Thyroid gland (tissue), 4 donors: ENCODE measurements at regions not wholly inside any gene's neighbourhood (a gene's known extent, or its start where the extent isn't known, plus 50 kb on each side); places are given as distances from the start of the nearest gene placed in this dataset.

ENCODE experiments used
- DNase-seq, 2 donors: peaks; one replicate each; pipeline ENCODE4 v3.0.0-alpha.2; 2019
- H3K27ac ChIP-seq, 3 donors: fragments of 200-600 bp; sonication (generic); 1 replicate in 2 of 3; 2 replicates in 1 of 3; pipeline ENCODE4 v1.5.1; 2016 to 2019; ENCODE audit warnings: mild to moderate bottlenecking in 1 of 3, moderate library complexity in 1 of 3
- H3K27me3 ChIP-seq: fragments of 200-600 bp; sonication (generic); one replicate; pipeline ENCODE4 v1.5.1; 2019
- H3K36me3 ChIP-seq, 2 donors: fragments of 200-600 bp; sonication (generic); one replicate each; pipeline ENCODE4 v1.5.1; 2016 to 2019
- H3K4me1 ChIP-seq, 2 donors: fragments of 200-600 bp; sonication (generic); one replicate each; pipeline ENCODE4 v1.5.1; 2017 to 2019
- H3K4me3 ChIP-seq, 3 donors: fragments of 200-600 bp; sonication (generic); replicated peaks in 1 of 3; 1 replicate in 2 of 3; 2 replicates in 1 of 3; pipeline ENCODE4 v1.5.1; 2016; ENCODE audit warnings: mild to moderate bottlenecking in 1 of 3
- H3K9me3 ChIP-seq: fragments of 200-600 bp; sonication (generic); one replicate; pipeline ENCODE4 v1.5.1; 2017
- CTCF ChIP-seq, 6 experiments: fragments of 200-600 bp in 3 of 6; fragments of 450-650 bp in 3 of 6; sonication (generic) in 3 of 6; IDR thresholded peaks; one replicate each; pipeline ENCODE4 v1.5.1; 2016 to 2019; ENCODE audit warnings: antibody characterized with exemption in 6 of 6, mild to moderate bottlenecking in 2 of 6, inconsistent platforms in 1 of 6, moderate library complexity in 1 of 6
- POLR2A ChIP-seq, 2 donors: fragments of 450-650 bp; IDR thresholded peaks; one replicate each; pipeline ENCODE4 v1.6.1; 2017; ENCODE audit warnings: antibody characterized with exemption in 2 of 2, mild to moderate bottlenecking in 2 of 2, moderate library complexity in 1 of 2
- WGBS, 2 donors: methylation state at CpG; one replicate each; pipeline ENCODE4 v1.1.5; 2017; 5-methylcytosine and 5-hydroxymethylcytosine counted together
- intact Hi-C: fragments of 100-400 bp; cut with DNase I; formaldehyde crosslinking; loops from one replicate; pipeline ENCODE4 v1.15.1; 2023

- Histone ChIP-seq H3K4me3 (no peak overlapping the region), H3K27ac (no peak overlapping the region), H3K4me1 (no peaks in the 10 kb centered on the region), H3K27me3 (no peaks in the 10 kb centered on the region), H3K36me3 (no peaks in the 10 kb centered on the region), H3K9me3 (no peaks in the 10 kb centered on the region)
- intact Hi-C loops: no loop called here
- TF ChIP-seq CTCF (IDR thresholded peaks at IDR 0.05) (no peak), POLR2A (IDR thresholded peaks at IDR 0.05) (no peak)
- no peak for DNase-seq
Measured at GRCh38 chr2:22838461-22838860, 546.5 kb upstream of the KLHL29 start.

DNA sequence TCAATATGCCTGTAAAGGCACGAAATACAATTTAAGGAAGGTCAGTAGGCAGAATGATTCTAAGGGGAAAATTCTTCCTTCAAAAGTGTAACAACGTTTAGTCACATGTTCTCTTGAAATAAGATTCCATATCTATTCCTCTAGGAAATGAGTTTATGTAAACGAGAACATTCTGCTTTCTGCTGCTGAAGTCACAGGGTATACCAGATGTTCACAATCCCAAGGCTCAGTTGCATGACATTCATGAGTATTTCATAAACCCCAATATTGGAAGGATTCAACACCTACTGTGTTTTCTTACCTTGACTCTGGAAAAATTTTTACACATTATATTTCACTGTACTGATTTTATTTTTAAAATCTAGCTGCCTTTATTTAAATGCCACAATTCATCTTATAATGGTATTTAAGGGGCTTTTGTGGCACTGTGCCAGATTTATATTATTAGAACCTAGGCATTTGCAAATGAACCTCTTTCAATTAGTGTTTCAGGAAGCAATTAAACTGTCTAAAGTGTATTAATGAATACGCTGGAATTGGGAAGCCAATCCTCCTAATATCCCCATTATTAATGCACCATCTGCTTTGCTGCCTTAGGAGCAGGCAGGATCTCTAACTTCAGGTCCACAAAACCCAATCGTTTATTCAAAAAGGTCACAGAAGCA, 542.6 kb upstream of the KLHL29 start:
- no peak for TF ChIP-seq CTCF (IDR thresholded peaks at IDR 0.05)
- TF ChIP-seq POLR2A (IDR thresholded peaks at IDR 0.05): no peak
- intact Hi-C loops: no loop called here
- no peak for DNase-seq
- no peaks in the 10 kb centered on the region for H3K4me1 ChIP-seq
- no peaks in the 10 kb centered on the region for H3K36me3 ChIP-seq
- H3K27ac ChIP-seq: no peak overlapping the region
- H3K4me3 ChIP-seq: no peak overlapping the region
- no peaks in the 10 kb centered on the region for H3K9me3 ChIP-seq
- WGBS, 2 donors: 77% methylated on average over 5 of the region's 5 CpGs
- no peaks in the 10 kb centered on the region for H3K27me3 ChIP-seq

DNA sequence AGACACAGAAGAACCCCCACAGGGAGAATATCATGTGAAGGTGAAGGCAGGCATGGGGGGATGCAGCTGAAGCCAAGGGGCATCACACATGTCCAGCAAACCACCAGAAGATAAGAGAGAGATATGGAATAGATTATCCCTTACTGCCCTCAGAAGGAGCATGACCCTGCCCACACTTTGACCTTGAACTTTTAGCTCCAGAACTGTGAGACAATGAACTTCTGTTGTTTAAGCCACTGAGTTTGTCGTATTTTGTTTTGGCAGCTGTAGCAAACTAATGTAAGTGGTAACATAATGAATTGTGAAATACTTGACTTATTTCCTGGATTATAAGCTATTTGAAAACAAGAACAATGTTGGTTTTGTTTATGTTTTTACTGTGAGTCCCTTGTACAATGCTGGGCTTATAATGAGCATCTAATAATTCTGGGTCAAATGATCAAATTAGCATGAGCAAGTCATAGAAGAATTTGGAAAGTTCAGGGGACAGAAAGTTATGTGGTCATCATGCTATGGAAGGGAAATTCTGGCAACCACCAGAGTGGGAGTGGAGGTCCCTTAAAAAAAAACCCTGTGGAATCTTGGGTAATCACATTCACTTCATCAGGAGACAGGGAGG, 541.0 kb upstream of the KLHL29 start:
- no peak overlapping the region for H3K4me3 ChIP-seq
- no peaks in the 10 kb centered on the region for H3K9me3 ChIP-seq
- intact Hi-C loops: no loop called here
- no peaks in the 10 kb centered on the region for H3K4me1 ChIP-seq
- no peak for TF ChIP-seq CTCF (IDR thresholded peaks at IDR 0.05)
- TF ChIP-seq POLR2A (IDR thresholded peaks at IDR 0.05): no peak
- no peaks in the 10 kb centered on the region for H3K36me3 ChIP-seq
- 67 to 78% methylated on average over 1 of the region's 1 CpG for WGBS, 2 donors
- H3K27me3 ChIP-seq: no peaks in the 10 kb centered on the region
- DNase-seq: no peak
- H3K27ac ChIP-seq: no peak overlapping the region

- intact Hi-C loops: no loop called here
- Histone ChIP-seq H3K36me3 (no peaks in the 10 kb centered on the region), H3K27ac (no peak overlapping the region), H3K27me3 (no peaks in the 10 kb centered on the region), H3K4me3 (no peak overlapping the region), H3K9me3 (no peaks in the 10 kb centered on the region), H3K4me1 (no peaks in the 10 kb centered on the region)
- TF ChIP-seq CTCF (IDR thresholded peaks at IDR 0.05) (no peak), POLR2A (IDR thresholded peaks at IDR 0.05) (no peak)
- no peak for DNase-seq
- 92 to 94% methylated on average over 7 of the region's 7 CpGs for WGBS, 2 donors
Measured at GRCh38 chr2:22850310-22850709, 534.7 kb upstream of the KLHL29 start.

GRCh38 chr2:22854588-22854987, 530.4 kb upstream of the KLHL29 start:
- Histone ChIP-seq H3K27ac (no peak overlapping the region), H3K9me3 (no peaks in the 10 kb centered on the region), H3K4me3 (no peak overlapping the region), H3K36me3 (no peaks in the 10 kb centered on the region), H3K27me3 (no peaks in the 10 kb centered on the region), H3K4me1 (no peaks in the 10 kb centered on the region)
- intact Hi-C loops: no loop called here
- 79 to 85% methylated on average over 3 of the region's 3 CpGs for WGBS, 2 donors
- no peak for DNase-seq
- TF ChIP-seq CTCF (IDR thresholded peaks at IDR 0.05) (no peak), POLR2A (IDR thresholded peaks at IDR 0.05) (no peak)
